RPMI8226 (cell line): ENCODE measurements at regions not wholly inside any gene's neighbourhood (a gene's known extent, or its start where the extent isn't known, plus 50 kb on each side); places are given as distances from the start of the nearest gene placed in this dataset.
"Not testable (repeated sequence)": the region's sequence is repeated elsewhere in the genome, so short reads cannot be mapped to it uniquely, and the experiment has no call there.

Experiments
- DNase-seq: peaks from one replicate; pipeline ENCODE4 v3.0.0-alpha.2; 2015

- DNase-seq = no peak
Observed at GRCh38 chr11:90601261-90601660, 378.4 kb upstream of the CHORDC1 start.

GRCh38 chr11:90594658-90595057 is 371.8 kb upstream of the CHORDC1 start:
- DNase-seq = peak; percentile 37

- DNase-seq = no peak
Observed at GRCh38 chr11:90593099-90593498, 370.2 kb upstream of the CHORDC1 start.

GRCh38 chr11:90590286-90590685 is 367.4 kb upstream of the CHORDC1 start:
- DNase-seq = no peak

GRCh38 chr11:90589735-90590134 is 366.9 kb upstream of the CHORDC1 start:
- no peak for DNase-seq

- no peak for DNase-seq
Observed at GRCh38 chr11:90587896-90588295, 365.0 kb upstream of the CHORDC1 start.

GRCh38 chr11:90585491-90585890 is 362.6 kb upstream of the CHORDC1 start:
- DNase-seq = no peak

- DNase-seq = not testable (repeated sequence)
Observed at GRCh38 chr11:90582999-90583398, 360.1 kb upstream of the CHORDC1 start.

GRCh38 chr11:90564531-90564930 is 341.7 kb upstream of the CHORDC1 start:
- no peak for DNase-seq

GRCh38 chr11:90558328-90558865 is 335.5 kb upstream of the CHORDC1 start:
- no peak for DNase-seq

- DNase-seq = no peak
Observed at GRCh38 chr11:90556606-90557005, 333.8 kb upstream of the CHORDC1 start.

GRCh38 chr11:90556026-90556425 is 333.2 kb upstream of the CHORDC1 start:
- no peak for DNase-seq

GRCh38 chr11:90555477-90555876 is 332.6 kb upstream of the CHORDC1 start:
- DNase-seq = no peak

GRCh38 chr11:90542092-90542491 is 319.2 kb upstream of the CHORDC1 start:
- no peak for DNase-seq

- DNase-seq = no peak
Observed at GRCh38 chr11:90536301-90536700, 313.5 kb upstream of the CHORDC1 start.

GRCh38 chr11:90532125-90532524 is 309.3 kb upstream of the CHORDC1 start:
- no peak for DNase-seq

- no peak for DNase-seq
Observed at GRCh38 chr11:90531001-90531400, 308.2 kb upstream of the CHORDC1 start.

- no peak for DNase-seq
Observed at GRCh38 chr11:90525962-90526361, 303.1 kb upstream of the CHORDC1 start.

GRCh38 chr11:90512846-90513245 is 290.0 kb upstream of the CHORDC1 start:
- DNase-seq = no peak

GRCh38 chr11:90510839-90511238 is 288.0 kb upstream of the CHORDC1 start:
- no peak for DNase-seq

GRCh38 chr11:90500922-90501568 is 278.2 kb upstream of the CHORDC1 start:
- no peak for DNase-seq

GRCh38 chr11:90496722-90497121 is 273.9 kb upstream of the CHORDC1 start:
- no peak for DNase-seq

- no peak for DNase-seq
Observed at GRCh38 chr11:90493379-90493778, 270.5 kb upstream of the CHORDC1 start.

- DNase-seq = no peak
Observed at GRCh38 chr11:90491466-90491865, 268.6 kb upstream of the CHORDC1 start.

- peak; percentile 53 for DNase-seq
Observed at GRCh38 chr11:90476442-90477007, 253.7 kb upstream of the CHORDC1 start.
